Skin of body (tissue), 1 donor: ENCODE measurements at regions not wholly inside any gene's neighbourhood (a gene's known extent, or its start where the extent isn't known, plus 50 kb on each side); places are given as distances from the start of the nearest gene placed in this dataset.
A peak's percentile ranks its signal among the peaks of the same experiment; 100 is the strongest.

Experiments
- DNase-seq: peaks from one replicate; lab custom pipeline; 2025; lab: John Stamatoyannopoulos, UW

DNA sequence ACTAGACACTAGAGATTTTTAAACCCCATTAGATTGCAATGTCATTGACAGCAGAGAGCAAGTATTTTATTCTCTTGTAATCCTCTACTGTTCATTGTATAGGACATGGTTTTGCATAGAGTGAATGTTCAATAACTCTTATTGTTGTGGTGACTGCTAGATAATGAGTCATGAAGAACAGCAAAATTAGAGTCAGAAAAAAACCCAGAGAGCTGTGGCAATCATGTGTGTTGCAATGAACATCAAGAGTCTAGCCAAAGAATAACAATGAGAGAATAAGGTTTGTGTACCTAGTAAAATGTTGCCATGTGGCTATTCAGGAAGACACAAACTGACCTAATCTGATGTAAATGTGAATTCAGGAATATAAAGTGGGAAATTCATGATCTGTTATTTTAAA is 684.0 kb downstream of the DSC3 start:
- no peak for DNase-seq

- no peak for DNase-seq
Measured at GRCh38 chr18:30352551-30353168, 689.9 kb downstream of the DSC3 start.

DNA sequence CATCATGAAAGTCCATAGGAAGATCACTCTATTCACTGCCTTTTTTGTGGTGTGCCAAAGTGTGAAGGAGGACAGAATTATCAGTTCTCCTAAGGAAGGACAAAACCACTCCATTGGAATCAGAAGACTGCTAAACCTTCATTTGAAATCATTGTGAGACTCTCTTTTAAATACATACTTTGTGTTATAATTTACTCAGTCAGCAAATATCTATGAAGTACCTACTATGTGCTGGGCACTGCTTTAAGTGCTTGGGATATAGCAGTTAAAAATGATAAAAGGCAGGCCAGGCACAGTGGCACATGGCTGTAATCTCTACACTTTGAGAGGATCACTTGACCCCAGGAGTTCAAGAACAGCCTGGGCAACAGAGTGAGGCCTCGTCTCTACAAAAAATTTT is 692.3 kb downstream of the DSC3 start:
- no peak for DNase-seq

DNA sequence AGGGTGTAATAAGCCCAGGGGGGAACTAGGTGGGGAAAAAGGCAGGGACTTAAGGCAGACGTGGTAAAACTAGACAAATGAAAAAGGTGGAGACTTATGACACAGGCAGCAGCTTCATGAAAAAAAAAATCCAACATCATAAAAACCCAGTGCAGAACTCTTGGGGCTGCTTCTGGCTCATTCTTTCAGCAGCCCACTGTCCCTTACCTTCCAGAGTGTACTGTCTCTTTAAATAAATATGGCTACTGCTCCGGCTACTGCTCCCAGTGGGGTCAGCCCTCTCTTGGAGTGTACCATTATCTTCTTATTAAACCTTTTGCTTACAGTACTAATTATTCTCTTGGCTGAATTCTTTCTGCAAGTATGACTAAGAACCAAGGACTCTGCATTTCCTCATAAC is 699.5 kb downstream of the DSC3 start:
- no peak for DNase-seq

DNA sequence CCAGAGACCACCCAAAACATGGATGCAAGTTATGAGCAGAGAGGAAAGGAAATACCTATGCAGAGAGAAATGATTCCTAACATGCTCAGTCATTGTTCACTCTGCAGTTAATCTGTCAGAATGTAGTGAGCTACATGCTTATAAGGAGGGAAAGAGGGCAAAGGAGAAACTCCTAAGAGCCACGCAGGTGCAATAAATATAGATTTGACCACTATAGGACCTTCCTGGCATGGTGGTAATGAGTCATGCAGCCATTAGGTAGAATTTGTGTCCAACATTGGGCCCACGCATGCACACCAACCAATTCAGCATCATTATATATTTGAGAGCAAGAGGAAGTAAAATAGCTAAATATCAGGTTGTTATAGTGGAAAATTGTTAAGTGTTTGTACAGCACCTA is 699.9 kb downstream of the DSC3 start:
- no peak for DNase-seq

DNA sequence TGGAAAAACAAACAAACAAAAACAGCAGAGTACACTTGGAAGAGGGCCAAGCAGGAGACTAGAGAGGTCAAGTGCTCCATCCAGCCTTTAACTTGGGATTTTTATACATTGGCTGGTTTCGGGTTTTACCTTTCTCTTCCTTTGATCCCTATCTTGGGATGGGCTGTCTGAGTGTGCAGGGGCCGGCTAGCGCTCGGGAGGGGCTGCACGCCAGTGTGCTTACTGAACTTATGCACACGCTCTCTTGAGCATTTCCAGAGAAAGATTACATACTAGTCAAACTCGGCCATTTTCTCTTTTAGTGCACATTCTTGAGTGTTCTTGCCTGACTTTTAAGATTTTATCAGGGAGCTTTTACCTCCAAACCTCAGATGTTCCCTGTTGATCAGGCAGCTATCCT is 707.8 kb downstream of the DSC3 start:
- no peak for DNase-seq

DNA sequence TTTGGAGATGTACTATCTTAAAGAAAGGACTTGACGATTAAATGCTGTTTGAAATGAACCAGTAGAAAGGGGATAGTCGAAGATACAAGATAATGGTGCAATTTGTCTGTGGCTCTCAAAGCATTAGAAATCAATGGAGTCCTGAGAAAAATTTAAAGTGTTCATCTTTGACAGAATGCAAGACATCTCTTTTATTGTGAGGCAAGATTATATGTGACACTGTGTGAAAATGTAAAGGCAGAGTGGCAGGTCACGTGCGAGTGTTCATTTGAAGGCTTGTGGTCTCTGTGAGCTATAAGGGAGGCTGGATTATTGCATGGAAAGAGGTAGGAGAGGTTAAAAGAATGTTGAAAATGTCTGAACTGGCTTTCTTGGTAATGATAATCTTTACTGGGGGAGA is 709.2 kb downstream of the DSC3 start:
- DNase-seq, result no peak

GRCh38 chr18:30328839-30329238 is 713.7 kb downstream of the DSC3 start:
- no peak for DNase-seq

DNA sequence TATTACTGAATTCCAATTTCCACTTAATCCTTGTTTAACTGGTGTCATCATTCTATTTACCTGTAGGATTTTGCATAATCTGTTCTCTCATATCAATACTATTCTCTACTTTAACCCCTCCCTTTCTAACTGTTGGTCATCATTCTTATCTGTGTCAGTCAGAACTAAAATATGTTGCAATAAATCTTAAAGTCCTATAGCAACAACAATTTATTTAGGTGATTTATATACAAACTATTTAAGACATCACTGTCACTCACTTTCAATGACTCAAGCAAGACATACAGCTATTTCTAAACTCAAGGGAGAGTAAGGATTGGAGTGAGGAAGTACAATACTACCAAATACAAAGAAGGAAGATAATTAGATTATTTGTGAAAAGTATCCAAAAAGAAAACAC is 740.4 kb downstream of the DSC3 start:
- no peak for DNase-seq

DNA sequence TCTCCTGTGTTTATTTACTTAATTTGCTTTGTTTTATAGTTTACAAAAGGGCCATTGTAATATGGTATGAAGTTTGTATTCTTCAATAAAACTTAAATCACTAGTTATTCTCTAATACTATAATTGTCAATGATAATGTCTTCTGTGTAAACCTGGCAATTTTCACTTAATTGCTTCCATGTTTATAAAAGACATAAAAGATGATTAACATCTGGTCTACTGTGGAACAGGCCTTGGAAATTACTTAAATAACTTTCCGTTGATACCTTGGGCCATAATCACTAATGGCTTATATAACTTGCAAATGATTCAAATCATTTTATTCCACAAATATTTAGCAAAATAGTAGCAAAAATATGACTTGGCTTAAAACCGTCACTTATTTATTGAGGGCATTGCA is 743.8 kb downstream of the DSC3 start:
- DNase-seq, result no peak

- no peak for DNase-seq
Measured at GRCh38 chr18:30288662-30289414, 753.7 kb downstream of the DSC3 start.

DNA sequence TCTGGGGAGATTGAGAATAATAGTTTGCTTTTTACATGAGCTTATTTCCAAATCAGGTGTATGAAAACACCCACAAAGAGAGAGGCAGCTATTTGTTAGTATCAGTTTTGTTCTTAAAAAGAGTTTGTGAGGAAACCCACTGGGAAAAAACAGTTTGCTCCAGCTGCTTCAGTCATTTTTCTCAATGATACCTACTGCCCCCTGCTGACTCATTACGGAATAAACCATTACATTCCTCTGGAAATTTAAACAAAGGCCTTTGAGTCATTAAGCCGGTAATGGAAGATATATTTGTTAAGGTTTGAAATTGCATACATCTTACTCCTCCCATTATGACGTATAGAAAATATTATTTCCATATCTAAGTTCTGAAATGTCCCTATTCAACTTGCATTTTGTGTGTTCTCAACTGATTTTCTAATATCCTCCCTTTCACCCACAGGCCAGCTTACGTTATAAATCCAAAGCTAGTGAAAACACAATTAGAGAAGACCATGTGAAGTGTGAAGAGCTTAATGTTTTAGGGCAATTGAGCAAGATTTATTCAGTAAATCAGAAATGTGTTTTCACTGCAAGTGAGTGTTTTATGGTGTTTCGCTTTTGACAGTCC is 761.6 kb downstream of the DSC3 start:
- peak; percentile 57 for DNase-seq

DNA sequence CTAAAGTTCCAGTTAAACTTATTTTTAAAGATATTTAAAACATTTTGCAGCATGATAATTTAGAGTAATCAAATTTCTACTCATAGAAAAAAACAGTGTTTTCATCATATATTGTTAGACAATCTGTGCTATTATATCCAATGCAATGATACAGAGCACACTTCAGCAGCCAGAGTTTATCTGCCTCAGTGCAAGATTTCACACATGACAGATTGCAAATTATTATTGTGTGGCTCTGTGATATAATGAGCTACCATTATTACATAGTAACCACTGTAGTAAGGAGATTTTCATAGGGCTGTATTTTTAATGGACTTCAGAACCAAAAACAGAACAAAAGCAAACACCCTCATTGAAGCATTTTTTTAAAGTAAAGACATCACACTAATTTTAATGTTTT is 762.4 kb downstream of the DSC3 start:
- no peak for DNase-seq

DNA sequence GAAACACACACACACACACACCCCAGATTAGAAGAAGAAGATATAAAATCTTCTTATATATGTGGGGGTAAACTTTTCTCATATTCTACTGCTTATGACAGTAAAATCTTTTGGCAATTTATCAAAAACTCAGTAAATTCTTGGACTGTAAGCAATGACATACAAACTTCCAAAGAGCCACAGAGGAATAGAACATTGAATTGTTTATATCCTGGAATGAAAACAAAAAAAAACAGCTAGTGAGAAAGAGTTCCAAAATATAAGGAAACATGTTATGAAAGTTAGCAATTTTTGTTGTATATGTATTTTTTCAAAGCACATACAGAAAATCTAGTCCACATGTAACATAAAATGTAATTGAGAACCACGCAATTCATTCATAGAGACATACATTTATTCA is 764.9 kb downstream of the DSC3 start:
- peak; percentile 73 for DNase-seq

DNA sequence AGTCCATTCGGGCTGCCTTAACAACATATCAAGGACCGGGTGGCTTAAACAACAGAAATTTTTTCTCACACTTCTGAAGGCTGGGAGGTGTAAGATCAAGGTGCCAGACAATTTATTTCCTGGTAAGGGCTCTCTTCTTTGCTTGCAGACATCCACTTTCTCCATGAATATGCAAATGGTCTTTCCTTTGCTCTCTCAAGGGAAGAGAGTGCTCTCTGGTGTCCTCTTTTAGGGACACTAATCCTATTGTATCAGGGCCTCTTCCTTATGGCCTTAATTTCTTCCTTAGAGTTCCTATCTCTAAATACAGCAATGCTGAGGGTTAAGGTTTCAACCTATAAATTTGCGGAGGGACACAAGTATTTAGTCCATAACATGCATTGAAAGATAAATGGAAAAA is 770.8 kb downstream of the DSC3 start:
- no peak for DNase-seq

DNA sequence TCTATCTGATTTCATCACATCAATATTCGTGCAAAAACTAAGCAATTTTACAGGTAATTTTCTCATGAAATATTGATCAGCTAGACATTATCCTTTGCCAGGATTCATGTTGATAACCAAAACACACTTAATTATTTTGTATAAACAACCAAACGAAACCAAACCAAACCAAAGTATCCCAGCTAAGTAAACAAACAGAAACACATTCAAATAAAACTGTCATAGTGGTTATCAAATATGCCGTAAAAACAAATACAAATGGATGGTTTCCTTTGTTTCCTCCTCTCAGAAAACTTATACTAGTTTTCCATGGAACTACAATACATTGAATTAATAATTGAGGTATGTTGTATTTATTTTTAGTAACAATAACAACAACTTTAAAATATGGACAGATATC is 777.4 kb downstream of the DSC3 start:
- no peak for DNase-seq

- no peak for DNase-seq
Measured at GRCh38 chr18:30254331-30254730, 788.2 kb downstream of the DSC3 start.

GRCh38 chr18:30248056-30248455 is 794.5 kb downstream of the DSC3 start:
- DNase-seq, result no peak

- no peak for DNase-seq
Measured at GRCh38 chr18:30245766-30246455, 796.6 kb downstream of the DSC3 start.

GRCh38 chr18:30234755-30235154 is 807.8 kb downstream of the DSC3 start:
- DNase-seq, result no peak

- DNase-seq, result no peak
Measured at GRCh38 chr18:30211112-30211511, 831.4 kb downstream of the DSC3 start.

- DNase-seq, result no peak
Measured at GRCh38 chr18:30208546-30208945, 834.0 kb downstream of the DSC3 start.
